HG02642 (cell line): ENCODE measurements at regions not wholly inside any gene's neighbourhood (a gene's known extent, or its start where the extent isn't known, plus 50 kb on each side); places are given as distances from the start of the nearest gene placed in this dataset.
A peak's percentile ranks its signal among the peaks of the same experiment; 100 is the strongest.
"Not testable (repeated sequence)": the region's sequence is repeated elsewhere in the genome, so short reads cannot be mapped to it uniquely, and the experiment has no call there.

Source experiments
- ATAC-seq: cut with Tn5 transposase; IDR thresholded peaks from one replicate; pipeline ENCODE4 v1.9.1; 2021; ENCODE audit warnings: mild to moderate bottlenecking; ENCODE audit not compliant: unreplicated experiment, poor library complexity

DNA sequence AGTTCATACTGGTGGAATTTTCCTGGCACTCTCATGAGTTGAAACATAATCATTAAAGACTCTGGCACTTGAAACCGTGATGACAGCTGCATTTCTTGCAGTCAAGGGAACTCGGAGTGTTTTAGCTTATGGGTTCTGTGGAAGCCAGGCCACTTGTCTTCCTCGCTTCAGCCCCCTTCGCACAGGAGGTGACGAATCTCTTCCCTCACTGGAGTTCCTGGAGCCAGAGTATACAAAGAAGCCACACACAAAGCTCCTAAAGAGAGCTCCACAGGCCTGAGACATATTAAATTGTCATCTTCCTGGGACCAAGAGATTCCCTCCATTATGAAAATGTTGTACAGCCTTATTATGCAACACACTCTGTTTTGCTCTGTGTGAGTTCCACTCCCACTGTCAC is 964.1 kb downstream of the TMEM121 start:
- no peak for ATAC-seq

DNA sequence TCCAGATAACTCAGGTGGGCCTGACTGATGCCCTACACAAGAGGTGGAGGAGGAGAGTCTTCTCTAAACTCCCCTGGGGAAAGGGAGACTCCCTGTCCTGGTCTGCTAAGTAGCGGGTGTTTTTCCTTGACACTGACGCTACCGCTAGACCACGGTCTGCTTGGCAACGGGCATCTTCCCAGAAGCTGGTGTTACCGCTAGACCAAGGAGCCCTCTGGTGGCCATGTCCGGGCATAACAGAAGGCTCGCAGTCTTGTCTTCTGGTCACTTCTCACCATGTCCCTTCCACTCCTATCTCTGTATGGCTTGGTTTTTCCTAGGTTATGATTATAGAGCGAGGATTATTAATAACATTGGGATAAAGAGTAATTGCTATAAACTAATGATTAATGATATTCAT is 965.5 kb downstream of the TMEM121 start:
- ATAC-seq: no peak

DNA sequence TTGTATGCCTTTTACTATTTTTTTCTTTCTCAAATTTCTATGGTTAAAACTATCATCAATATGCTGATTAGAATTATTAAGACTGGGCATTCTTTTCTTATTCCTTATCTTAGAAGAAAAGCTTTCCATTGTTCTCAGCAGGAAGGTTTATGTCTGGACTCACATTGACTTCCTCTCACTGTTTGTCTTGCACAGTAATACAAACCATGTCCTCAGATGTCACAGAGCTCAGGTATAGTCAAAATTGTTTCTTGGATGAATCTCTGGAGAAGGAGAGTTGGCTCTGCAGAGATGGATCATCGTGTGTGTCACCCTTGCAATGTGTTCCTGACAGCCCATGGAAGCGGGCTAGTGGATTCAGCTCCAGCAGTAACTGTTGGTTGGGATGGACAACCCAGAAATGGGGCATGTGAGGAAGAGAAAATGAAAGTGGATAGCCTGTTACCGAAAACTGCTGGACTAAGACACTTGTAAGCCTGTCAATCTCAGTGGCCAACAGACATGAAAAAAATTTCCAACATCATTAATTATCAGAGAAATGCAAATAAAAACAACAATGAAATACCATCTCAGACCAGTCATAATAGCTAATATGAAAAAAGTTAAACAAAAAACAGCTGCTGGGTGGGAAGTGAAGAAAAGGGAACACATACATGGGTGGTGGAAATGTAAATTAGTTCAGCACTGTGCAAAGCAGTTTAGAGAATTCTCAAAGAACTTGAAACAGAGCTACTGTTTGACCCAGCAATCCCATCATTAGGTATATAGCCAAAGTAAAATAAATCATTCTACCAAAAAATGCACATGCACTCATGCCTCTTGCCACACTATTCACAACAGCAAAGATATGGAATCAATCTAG is 967.8 kb downstream of the TMEM121 start:
- no peak for ATAC-seq

GRCh38 chr14:106500571-106500970 is 974.2 kb downstream of the TMEM121 start:
- no peak for ATAC-seq

GRCh38 chr14:106501898-106502297 is 975.5 kb downstream of the TMEM121 start:
- no peak for ATAC-seq

DNA sequence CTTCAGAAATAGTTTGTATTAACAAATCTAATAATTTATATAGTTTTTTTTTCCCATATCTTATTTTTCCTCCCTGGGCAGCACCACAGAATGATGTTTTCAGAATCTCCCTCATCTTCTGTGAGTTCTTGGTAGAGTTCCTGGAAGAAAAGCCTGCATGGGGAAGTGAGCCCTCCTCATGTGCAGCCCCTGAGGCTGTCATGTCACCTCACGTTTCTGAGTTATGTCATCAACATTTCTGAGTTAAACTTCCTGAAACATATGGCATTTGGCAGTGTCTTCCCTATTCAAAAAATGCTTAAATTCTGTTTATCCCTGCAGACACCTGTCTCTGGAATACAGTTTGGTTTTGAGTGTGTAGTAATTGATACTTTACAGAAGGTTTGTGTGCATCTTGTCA is 979.0 kb downstream of the TMEM121 start:
- no peak for ATAC-seq

- ATAC-seq: no peak
These were observed 980.5 kb downstream of the TMEM121 start for GRCh38 chr14:106506881-106507305.

DNA sequence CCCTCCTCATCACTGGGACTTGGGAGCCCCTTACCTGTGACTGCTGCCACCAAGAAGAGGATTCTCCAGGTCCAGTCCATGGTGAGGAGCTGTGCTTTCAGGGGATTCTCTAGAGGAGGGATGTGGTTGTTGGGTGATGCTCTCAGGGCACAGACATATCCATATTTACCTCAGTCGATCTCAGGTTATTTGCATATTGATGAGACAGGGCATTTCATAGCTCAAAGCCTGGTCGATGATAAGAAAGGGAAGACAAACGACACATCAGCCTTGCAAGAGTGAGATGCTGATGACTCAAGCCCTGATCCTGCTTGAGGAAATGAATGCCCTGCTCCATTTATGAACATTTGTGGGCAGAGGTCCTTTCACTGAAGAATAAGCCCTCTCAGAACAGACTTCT is 981.0 kb downstream of the TMEM121 start:
- ATAC-seq: no peak

DNA sequence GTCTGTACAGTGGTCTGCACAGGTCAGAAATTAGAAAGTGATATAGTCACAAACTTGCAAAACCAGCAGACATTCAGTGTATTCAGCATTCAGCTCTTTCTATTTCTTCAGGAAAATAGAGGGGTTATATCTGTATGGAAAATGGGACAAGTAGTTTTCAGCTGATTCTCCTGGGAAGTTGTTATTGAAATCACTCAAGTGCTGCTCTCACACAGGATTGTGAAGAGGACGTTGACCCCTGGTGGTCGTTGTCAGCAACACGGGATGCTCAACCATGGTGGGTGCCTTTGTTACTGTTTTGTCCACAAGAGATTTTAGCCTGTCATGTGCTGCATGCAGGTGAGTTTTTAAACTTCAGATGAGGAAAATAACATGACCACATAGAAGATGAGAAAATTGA is 981.8 kb downstream of the TMEM121 start:
- ATAC-seq: no peak

DNA sequence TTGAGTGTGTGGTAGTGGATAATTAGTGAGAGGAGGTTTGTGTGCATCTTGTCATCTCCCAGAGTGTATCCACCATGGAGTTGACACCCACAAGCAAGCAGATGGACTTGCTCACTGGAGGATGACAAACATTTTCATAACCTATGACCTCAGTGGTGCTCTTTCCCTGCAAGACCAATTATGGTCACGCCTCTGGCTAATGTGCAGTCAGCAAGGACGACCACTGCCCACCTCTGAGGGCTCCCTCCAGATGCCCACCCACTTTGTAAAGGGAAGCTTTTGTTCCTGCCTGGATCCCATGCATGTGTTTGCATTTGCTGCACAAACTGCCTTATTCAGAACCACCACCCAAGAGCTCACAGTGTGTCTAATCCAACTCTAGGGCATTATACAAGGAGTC is 982.8 kb downstream of the TMEM121 start:
- no peak for ATAC-seq

- no peak for ATAC-seq
These were observed 983.4 kb downstream of the TMEM121 start for GRCh38 chr14:106509807-106510206.

- no peak for ATAC-seq
These were observed 984.8 kb downstream of the TMEM121 start for GRCh38 chr14:106511006-106511799.

GRCh38 chr14:106511800-106512198 is 985.4 kb downstream of the TMEM121 start:
- ATAC-seq: no peak

DNA sequence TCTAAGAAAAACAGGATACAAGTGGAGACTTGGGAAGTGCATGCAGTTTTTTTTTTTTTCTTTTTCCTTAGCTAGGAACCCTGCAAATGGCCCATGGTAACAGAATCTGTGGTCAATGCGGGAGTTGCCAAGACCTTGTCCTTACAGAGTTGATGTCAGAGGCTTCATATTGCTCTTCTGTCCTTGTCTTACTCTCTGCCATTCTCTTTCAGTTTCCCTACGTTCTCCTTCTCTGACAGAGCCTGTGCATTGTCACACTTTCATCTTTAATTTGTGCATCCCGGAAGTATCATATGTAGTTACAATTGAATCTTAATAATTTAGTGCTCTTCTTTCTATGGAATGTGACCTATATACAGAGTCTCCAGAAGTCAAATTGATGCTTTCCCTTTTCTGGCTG is 986.9 kb downstream of the TMEM121 start:
- ATAC-seq: no peak

DNA sequence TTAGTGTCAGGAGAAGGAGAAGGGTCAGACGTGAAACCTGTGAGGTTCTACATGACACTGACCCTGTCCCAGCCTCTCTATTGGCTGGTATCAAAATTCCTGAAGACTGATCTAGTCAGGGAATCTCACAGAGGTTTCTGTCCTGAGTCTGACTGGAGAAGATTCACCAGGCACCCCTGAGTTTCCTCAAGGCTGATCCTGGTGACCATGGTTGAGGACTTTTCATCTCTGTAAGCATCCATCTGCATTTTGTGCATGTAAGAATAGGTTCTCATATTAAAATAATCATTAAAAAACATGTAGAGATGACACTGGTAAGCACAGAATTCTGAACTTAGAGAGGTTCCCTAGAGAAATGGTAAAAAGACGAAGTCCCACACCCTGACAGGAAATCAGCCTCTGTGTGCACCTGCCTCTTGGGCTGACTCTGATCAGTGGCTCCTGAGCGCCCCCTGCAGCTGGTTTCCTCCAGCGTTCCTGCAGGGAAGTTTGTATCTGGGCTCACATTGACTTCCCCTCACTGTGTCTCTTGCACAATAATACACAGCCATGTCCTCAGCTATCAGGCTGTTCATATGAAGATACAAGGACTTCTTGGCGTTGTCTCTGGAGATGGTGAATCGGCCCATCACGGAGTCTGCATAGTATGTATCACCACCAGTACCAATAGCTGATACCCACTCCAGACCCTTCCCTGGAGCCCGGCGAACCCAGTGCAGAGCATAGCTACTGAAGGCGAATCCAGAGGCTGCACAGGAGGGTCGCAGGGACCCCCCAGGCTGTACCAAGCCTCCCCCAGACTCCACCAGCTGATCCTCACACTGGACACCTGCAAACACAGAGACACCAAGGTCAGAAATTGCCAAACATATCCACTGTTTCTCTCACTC is 991.9 kb downstream of the TMEM121 start:
- ATAC-seq: no peak

GRCh38 chr14:106522118-106522517 is 995.7 kb downstream of the TMEM121 start:
- ATAC-seq: not testable (repeated sequence)

- ATAC-seq: no peak
These were observed 996.6 kb downstream of the TMEM121 start for GRCh38 chr14:106522990-106523389.

GRCh38 chr14:106528717-106529116 is 1002.3 kb downstream of the TMEM121 start:
- no peak for ATAC-seq

DNA sequence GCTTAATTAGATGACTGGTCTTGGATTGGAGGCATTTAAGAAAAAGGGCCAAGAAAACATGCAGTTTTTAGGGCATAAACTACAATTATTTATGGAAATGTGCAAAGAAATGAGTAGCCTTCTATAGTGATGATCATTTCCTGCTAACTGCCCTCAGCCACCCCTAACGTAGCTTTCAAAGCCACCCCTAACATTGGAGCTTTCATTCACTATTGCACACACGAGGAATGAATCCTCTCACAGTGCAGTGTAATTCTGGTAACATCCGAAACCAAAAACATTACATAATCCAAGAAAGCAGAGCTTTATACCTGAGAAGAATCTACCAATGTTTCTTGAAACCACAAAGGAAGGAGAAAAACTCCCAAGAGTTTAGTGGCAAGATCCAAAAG is 1003.6 kb downstream of the TMEM121 start:
- no peak for ATAC-seq

DNA sequence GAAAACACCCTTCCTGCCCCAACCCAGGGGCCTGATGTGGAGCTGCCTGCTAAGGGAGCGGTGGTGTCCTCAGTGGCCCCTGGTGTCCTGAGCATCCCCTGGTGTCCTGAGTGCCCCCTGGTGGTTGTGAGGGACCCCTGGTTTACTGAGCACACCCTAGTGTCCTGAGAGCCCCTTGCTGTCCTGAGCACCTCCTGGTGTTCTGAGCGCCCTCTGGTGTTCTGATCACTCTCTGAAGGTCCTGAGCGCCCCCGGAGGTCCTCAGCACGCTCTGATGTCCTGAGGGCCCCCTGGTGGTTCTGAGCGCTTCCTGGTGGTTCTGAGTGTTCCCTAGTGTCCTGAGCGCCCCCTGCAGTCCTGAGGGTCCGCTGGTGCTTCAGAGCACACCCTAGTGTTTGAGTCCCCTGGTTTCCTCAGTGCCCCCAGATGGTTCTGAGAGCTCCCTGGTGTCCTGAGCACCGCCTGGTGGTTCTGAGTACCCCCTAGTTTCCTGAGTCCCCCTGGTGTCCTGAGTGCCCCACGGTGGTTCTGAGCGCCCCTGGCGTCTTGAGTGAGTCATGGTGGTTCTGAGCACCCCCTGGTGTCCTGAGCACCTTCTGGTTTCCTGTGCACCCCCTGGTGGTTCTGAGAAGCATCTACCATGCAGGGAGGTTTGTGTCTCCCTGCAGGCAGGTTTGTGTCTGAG is 1004.2 kb downstream of the TMEM121 start:
- peak; percentile 92 for ATAC-seq
